ENCODE measurements at regions not wholly inside any gene's neighbourhood (a gene's known extent, or its start where the extent isn't known, plus 50 kb on each side); places are given as distances from the start of the nearest gene placed in this dataset.

DNA sequence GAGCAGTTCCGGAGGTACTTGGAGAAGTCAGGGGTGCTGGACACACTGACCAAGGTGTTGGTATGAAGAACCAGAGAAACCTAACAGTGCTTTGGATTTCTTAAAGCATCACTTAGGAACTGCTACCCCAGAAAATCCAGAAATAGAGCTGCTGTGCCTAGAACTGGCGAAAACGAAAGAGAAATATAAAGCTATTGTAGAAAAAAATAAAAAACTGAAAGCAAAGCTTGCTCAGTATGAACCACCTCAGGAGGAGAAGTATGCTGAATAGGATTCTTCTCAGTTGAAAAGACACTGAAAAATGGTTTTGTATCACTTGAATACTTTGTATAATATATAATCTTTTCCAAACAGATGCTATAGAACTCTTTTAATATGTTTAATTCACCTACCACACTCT, 106.3 kb upstream of the PMFBP1 start:
- no peak for DNase-seq (ENCODE audit: low read depth, low spot score)

DNA sequence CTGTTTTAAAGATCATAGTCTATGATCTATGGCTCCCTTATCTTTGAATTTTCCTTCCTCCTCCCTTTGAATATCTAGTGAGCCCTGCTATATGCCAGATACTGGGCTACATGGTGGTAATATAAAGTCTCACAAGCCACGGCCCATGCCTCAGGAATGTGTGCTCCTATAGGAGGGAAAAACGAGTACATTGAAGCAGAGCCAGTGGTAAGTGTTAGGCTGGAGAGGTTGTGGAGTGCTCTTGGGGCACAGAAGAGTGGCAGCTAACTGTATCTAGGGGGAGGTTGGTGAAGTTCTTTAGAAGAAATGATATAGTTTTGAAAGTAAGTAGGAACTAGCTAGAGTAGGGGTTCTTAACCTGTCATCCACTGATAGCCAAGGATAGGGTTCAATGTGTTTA, 105.8 kb upstream of the PMFBP1 start:
- DNase-seq (ENCODE audit: low read depth, low spot score), result no peak

DNA sequence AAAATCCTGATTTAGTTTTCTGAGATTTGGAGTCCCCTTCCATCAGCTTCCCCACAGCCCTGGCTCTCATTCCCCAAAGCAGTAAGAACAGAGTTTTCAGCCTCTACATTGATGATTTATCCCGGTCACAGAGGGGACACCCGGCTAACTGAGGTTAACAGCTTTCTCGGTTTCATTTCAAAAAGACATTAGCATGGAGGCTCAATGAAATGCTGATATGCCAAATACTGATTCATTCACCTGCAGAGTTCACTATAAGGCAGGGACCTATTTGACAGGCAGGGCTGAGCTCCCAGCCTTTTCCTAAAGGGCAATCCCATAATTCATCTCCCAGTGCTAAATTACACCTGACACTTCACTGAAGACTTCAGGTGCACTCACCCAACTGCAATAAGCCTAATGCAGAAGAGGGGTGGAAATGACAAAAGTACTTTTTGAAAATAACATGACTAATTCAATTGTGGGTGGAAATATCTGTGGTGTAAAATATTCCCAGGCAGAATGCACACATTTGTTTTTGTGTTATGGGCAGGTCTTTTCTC, 99.8 kb upstream of the PMFBP1 start:
- no peak for DNase-seq (ENCODE audit: low read depth, low spot score)

- no peak for DNase-seq (ENCODE audit: low read depth, low spot score)
These were observed 98.6 kb upstream of the PMFBP1 start for GRCh38 chr16:72270531-72270930.

GRCh38 chr16:72266836-72267235, 94.9 kb upstream of the PMFBP1 start:
- DNase-seq (ENCODE audit: low read depth, low spot score), result no peak

- DNase-seq (ENCODE audit: low read depth, low spot score), result no peak
These were observed 92.8 kb upstream of the PMFBP1 start for GRCh38 chr16:72264771-72265170.

DNA sequence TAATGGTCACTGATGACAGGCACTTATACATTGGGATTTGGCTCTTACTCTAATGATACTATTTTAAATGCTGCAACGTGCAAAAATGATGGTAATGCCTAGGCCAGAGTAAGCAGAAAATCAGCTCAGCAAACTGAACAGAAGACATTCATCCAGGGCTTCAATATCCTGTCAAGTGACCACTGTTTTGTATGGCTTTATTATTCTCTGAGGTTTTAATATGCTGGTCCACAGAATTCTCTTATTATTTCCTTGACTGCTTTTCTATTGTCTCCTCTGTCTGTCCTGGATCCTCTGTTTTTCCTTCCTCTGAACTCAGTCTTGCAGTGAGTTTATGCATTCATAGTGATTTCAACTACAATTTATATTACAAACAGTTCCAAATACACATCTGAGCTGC, 90.8 kb upstream of the PMFBP1 start:
- DNase-seq (ENCODE audit: low read depth, low spot score), result no peak

- DNase-seq (ENCODE audit: low read depth, low spot score), result no peak
These were observed 89.2 kb upstream of the PMFBP1 start for GRCh38 chr16:72261127-72261526.

- DNase-seq (ENCODE audit: low read depth, low spot score), result no peak
These were observed 84.6 kb upstream of the PMFBP1 start for GRCh38 chr16:72256398-72257066.

DNA sequence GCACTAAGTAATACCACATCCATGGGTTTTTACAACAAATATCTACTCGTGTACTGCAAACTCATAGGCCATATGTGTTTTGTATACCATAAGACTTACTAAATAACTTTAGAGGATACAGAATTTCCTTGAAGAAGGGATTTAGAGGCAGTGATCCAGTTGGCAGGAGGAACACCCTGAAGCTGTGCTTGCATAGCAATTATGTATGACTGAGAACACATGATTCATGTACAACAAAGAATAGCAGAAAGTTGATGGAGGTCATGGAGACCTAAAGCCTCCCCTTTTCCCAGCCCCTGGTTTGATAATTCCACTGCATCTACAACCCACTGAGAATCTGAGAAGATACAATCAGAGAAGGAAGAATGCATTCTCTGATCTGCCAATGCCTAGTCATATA, 83.8 kb upstream of the PMFBP1 start:
- DNase-seq (ENCODE audit: low read depth, low spot score), result no peak

- DNase-seq (ENCODE audit: low read depth, low spot score), result no peak
These were observed 75.9 kb upstream of the PMFBP1 start for GRCh38 chr16:72247821-72248253.

DNA sequence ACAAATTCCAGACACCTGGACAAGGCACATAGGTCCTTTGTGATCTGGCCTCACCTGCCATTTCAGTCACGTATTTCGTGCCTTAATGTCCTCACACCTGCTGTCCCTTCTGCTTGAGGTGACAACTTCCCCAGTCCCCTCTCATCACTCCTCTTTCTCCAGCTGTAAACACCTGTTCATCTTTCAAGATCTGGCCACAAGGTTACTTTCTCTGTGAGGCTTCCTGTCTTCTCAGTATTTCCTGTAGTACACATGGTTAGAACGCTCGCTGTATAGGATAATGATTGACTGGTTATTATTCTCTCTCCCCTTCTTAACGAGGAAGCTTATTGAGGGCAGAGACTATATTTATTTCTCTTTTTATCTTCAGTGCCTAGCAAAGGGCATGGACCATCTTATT, 74.5 kb upstream of the PMFBP1 start:
- DNase-seq (ENCODE audit: low read depth, low spot score), result no peak

DNA sequence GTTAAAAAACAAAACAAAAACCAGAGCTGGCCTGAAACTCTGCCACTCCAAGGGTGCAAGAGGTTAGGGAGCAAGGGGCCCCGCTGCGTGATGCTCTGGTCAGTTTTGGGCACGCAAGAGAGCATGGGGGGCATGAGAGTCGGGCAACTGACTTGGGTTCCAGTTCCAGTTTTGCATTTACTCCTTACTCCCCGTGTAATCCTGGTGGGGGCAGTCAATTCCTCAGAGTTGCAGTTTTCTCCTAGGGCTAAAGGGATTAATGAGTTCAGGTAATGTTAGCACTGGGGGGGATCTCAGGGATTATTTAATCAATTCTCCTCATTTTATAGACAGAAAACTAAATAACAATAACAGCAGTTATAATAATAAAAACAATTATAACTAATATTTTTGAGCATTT, 72.9 kb upstream of the PMFBP1 start:
- DNase-seq (ENCODE audit: low read depth, low spot score), result no peak

DNA sequence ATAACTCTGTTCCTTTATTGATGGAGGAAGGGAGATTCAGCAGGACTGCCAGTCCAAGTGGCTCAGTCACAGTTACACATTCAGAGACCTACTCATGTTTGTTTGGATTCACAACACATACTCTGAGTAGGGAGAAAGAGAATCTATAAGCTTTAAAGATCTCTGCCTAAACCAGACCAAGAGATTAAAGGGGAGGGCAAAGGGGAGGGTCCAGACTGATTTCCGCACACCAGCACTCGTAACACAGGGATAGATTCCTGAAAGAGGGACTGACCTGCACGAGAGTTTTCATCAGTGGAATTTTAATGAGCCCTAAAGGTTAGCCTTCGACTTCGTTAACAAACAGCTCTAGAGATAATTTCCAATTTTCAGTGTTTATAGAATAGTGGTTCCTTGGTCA, 71.7 kb upstream of the PMFBP1 start:
- DNase-seq (ENCODE audit: low read depth, low spot score), result no peak

DNA sequence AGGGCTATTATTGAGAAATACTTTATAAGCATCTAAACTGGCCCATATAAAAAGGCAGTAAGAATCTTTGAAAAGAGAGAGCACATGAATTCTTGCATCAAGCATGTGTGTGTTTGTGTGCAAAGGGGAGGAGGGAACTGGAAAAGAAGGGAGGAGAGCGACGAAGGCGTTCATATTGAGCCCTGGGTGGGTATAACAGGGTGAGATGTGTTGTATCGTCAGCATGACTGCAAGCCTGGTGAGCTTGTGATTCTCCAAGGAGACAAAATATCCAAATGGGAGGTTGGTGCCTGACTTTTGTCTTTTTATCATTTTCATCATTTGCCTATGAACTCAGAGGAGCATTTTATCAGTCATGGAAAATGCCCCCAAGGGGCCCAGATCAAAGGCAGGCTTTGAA, 70.8 kb upstream of the PMFBP1 start:
- no peak for DNase-seq (ENCODE audit: low read depth, low spot score)

DNA sequence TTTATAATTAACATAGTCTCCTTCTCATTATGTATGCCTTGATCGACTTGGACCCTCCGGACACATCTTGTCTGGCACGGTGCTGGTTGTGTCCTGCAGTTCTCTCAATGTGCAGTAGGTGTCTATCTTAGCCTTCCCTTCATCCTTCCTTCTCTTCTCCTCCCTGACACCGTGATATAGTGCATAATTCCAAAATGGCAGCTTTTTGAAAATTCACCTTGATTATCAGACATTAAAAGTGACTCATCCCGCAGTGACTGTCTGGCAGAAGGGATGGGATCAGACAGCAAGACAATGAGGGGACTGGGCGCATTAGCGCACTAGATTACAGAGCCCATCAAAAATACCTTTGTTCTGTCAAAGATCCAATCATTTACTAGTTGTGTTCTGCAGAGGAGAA, 70.0 kb upstream of the PMFBP1 start:
- DNase-seq (ENCODE audit: low read depth, low spot score), result no peak

- no peak for DNase-seq (ENCODE audit: low read depth, low spot score)
These were observed 69.1 kb upstream of the PMFBP1 start for GRCh38 chr16:72241008-72241407.

GRCh38 chr16:72240466-72240865, 68.5 kb upstream of the PMFBP1 start:
- no peak for DNase-seq (ENCODE audit: low read depth, low spot score)

GRCh38 chr16:72236866-72237265, 64.9 kb upstream of the PMFBP1 start:
- no peak for DNase-seq (ENCODE audit: low read depth, low spot score)

- DNase-seq (ENCODE audit: low read depth, low spot score), result no peak
These were observed 62.4 kb upstream of the PMFBP1 start for GRCh38 chr16:72234387-72234786.

DNA sequence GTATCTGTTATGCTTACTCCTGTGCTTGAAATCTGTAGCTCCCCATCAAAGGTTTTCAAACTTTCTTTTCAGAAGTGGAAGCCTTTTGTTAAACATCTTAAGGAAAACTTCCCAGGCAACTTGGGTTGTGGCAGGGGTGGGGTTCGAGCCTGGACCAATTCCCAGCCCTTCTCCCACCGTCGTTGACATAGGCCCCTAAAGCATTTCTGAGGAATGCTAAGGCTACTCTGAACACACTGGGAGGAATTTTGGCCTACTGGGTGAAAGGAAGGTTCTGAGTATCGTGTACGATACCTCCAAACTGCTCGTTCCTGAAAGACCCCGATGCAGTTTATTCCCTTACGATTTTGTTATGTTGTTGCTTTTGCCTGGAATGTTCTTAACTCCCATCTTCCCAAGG, 56.1 kb upstream of the PMFBP1 start:
- no peak for DNase-seq (ENCODE audit: low read depth, low spot score)

DNA sequence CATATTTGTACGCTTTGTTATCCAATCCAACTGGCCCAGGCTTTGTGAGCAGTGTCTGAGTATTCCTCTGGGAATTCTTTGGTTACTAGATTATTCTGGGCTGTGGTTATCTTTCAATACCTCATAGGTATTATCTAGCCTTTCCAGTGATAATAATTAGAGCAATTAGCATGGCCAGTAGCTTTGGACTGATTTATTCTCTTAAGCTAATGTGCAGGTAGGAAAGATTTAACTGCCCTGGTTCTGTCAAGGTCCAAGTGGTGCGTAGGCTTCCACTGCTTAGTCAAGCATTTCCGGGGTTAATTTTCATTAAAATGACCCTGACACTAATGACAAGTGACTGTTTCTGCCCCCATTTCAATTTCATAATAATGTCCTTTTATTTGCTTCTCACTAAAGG, 54.2 kb upstream of the PMFBP1 start:
- no peak for DNase-seq (ENCODE audit: low read depth, low spot score)

GRCh38 chr16:72224260-72224768, 52.4 kb upstream of the PMFBP1 start:
- no peak for DNase-seq (ENCODE audit: low read depth, low spot score)

DNA sequence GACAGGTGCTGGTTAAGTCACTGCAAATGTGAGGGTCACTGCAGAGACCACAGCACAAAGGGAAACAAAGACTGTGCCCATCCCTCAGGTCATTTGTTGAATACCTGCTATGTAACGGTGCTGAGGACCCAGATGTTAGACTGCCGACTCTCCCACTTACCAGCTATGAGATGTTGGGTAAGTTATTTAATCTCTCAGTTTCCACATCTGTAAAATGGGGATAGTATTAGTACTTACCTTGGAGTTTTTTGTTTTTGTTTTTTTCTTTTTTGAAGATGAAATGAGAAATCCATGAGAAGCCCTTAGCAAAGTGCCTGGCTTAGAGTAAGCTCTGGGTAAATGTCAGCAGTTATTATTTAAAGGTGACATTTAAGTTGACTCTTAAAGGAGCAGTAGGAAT, 50.5 kb upstream of the PMFBP1 start:
- DNase-seq (ENCODE audit: low read depth, low spot score), result no peak
